Peyer's patch (tissue), 4 donors: ENCODE measurements at regions not wholly inside any gene's neighbourhood (a gene's known extent, or its start where the extent isn't known, plus 50 kb on each side); places are given as distances from the start of the nearest gene placed in this dataset.

Experiments used
- CTCF ChIP-seq, 6 experiments: fragments of 450-650 bp in 4 of 6; fragments of 200-600 bp in 2 of 6; sonication (generic) in 1 of 6; IDR thresholded peaks; one replicate each; pipeline ENCODE4 v1.5.1; 2017 to 2019; ENCODE audit warnings: antibody characterized with exemption in 6 of 6, mild to moderate bottlenecking in 3 of 6, moderate library complexity in 1 of 6
- POLR2A ChIP-seq, 2 donors: fragments of 450-650 bp; IDR thresholded peaks; one replicate each; pipeline ENCODE4 v1.5.1; 2017; ENCODE audit warnings: antibody characterized with exemption in 2 of 2, mild to moderate bottlenecking in 2 of 2, moderate library complexity in 2 of 2

GRCh38 chr13:47474839-47475238, 526.2 kb downstream of the SUCLA2 start:
- TF ChIP-seq CTCF (IDR thresholded peaks at IDR 0.05) (no peak), POLR2A (IDR thresholded peaks at IDR 0.05) (no peak)
